ENCODE measurements at regions not wholly inside any gene's neighbourhood (a gene's known extent, or its start where the extent isn't known, plus 50 kb on each side); places are given as distances from the start of the nearest gene placed in this dataset.

GRCh38 chr19:32130332-32130731 is 215.1 kb upstream of the ZNF507 start:
- intact Hi-C loops (cut with DNase I), result no loop called here
- Histone ChIP-seq H3K4me1 (no peaks in the 10 kb centered on the region), H3K9me3 (no peaks in the 10 kb centered on the region), H3K4me3 (no peak overlapping the region), H3K27ac (no peak overlapping the region), H3K36me3 (no peaks in the 10 kb centered on the region), H3K9ac (ENCODE audit: low read depth in 2 of 2, low read length in 2 of 2) (no peak overlapping the region), H3K27me3 (no peaks in the 10 kb centered on the region)
- TF ChIP-seq CTCF (IDR thresholded peaks at IDR 0.05), result no peak
- DNase-seq, result no peak

- Histone ChIP-seq H3K4me1 (no peaks in the 10 kb centered on the region), H3K36me3 (no peaks in the 10 kb centered on the region), H3K27ac (no peak overlapping the region), H3K4me3 (no peak overlapping the region), H3K9me3 (no peaks in the 10 kb centered on the region), H3K9ac (ENCODE audit: low read depth in 2 of 2, low read length in 2 of 2) (no peak overlapping the region), H3K27me3 (no peaks in the 10 kb centered on the region)
- TF ChIP-seq CTCF (IDR thresholded peaks at IDR 0.05), result no peak
- DNase-seq, result no peak
- intact Hi-C loops (cut with DNase I), result no loop called here
These were observed 214.4 kb upstream of the ZNF507 start for GRCh38 chr19:32131005-32131404.

- no peaks in the 10 kb centered on the region for H3K9me3 ChIP-seq
- no peak overlapping the region for H3K27ac ChIP-seq
- no peak for DNase-seq
- no peaks in the 10 kb centered on the region for H3K27me3 ChIP-seq
- H3K4me3 ChIP-seq, result no peak overlapping the region
- H3K36me3 ChIP-seq, result no peaks in the 10 kb centered on the region
- intact Hi-C loops (cut with DNase I), result no loop called here
- H3K9ac ChIP-seq (ENCODE audit: low read depth in 2 of 2, low read length in 2 of 2), result no peak overlapping the region
- H3K4me1 ChIP-seq, result no peaks in the 10 kb centered on the region
- TF ChIP-seq CTCF (IDR thresholded peaks at IDR 0.05), result no peak
These were observed 207.0 kb upstream of the ZNF507 start for GRCh38 chr19:32138416-32138815.

GRCh38 chr19:32141840-32142511 is 203.4 kb upstream of the ZNF507 start:
- Histone ChIP-seq H3K9me3 (no peaks in the 10 kb centered on the region), H3K36me3 (no peaks in the 10 kb centered on the region), H3K4me1 (no peaks in the 10 kb centered on the region), H3K4me3 (no peak overlapping the region), H3K27me3 (no peaks in the 10 kb centered on the region), H3K9ac (ENCODE audit: low read depth in 2 of 2, low read length in 2 of 2) (no peak overlapping the region), H3K27ac (no peak overlapping the region)
- no peak for TF ChIP-seq CTCF (IDR thresholded peaks at IDR 0.05)
- DNase-seq, result no peak
- intact Hi-C loops (cut with DNase I), result no loop called here

- no peak overlapping the region for H3K9ac ChIP-seq (ENCODE audit: low read depth in 2 of 2, low read length in 2 of 2)
- H3K4me3 ChIP-seq, result no peak overlapping the region
- TF ChIP-seq CTCF (IDR thresholded peaks at IDR 0.05), result no peak
- H3K4me1 ChIP-seq, result no peaks in the 10 kb centered on the region
- H3K27me3 ChIP-seq, result no peaks in the 10 kb centered on the region
- H3K9me3 ChIP-seq, result no peaks in the 10 kb centered on the region
- H3K36me3 ChIP-seq, result no peaks in the 10 kb centered on the region
- no peak for DNase-seq
- no peak overlapping the region for H3K27ac ChIP-seq
- intact Hi-C loops (cut with DNase I), result no loop called here
These were observed 198.7 kb upstream of the ZNF507 start for GRCh38 chr19:32146664-32147063.
